GM12878 (cell line): ENCODE measurements at regions not wholly inside any gene's neighbourhood (a gene's known extent, or its start where the extent isn't known, plus 50 kb on each side); places are given as distances from the start of the nearest gene placed in this dataset.

Source experiments
- IKZF2 ChIP-seq, 2 experiments: fragments of 450-650 bp; IDR thresholded peaks; 2 replicates each; pipeline ENCODE4 v1.6.1; 2017; ENCODE audit warnings: mild to moderate bottlenecking in 2 of 2, moderate library complexity in 2 of 2
- SMARCA5 ChIP-seq: fragments of 450-650 bp; IDR thresholded peaks from 2 replicates; pipeline ENCODE4 v1.6.1; 2017; ENCODE audit warnings: mild to moderate bottlenecking
- SMC3 ChIP-seq: IDR thresholded peaks from 2 replicates; pipeline ENCODE4 v1.6.1; 2011; ENCODE audit warnings: low read length, improper control_type of control experiment, borderline replicate concordance
- TAF1 ChIP-seq: IDR thresholded peaks from 2 replicates; pipeline ENCODE4 v1.6.1; 2011; ENCODE audit warnings: mild to moderate bottlenecking, low read depth, low read length, borderline replicate concordance
- TF ChIP-seq, protein P1 (sequence below): IDR thresholded peaks from 2 replicates; pipeline ENCODE4 v1.6.1; 2012; ENCODE audit warnings: mild to moderate bottlenecking, low read depth, low read length

DNA sequence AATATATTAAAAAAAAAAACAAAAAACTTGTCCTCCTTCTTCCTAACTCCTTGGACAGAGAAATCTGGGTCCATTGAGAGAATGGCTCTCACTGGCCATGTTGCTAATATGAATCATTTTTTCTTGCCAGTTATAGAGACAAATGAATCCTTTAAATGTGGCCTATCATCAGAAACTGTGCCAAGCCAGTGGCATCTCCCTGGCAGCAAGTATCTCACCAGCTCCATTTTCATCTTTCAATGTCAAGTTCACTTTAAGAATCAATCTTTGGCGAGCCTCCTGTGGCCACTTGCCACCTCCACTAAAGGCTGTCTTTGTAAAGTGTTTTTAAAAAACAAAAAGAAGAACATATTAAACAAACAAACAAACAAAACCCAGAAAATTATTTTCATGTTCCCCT lies 202.5 kb downstream of the TUSC7 start:
- TF ChIP-seq, protein P1, sequence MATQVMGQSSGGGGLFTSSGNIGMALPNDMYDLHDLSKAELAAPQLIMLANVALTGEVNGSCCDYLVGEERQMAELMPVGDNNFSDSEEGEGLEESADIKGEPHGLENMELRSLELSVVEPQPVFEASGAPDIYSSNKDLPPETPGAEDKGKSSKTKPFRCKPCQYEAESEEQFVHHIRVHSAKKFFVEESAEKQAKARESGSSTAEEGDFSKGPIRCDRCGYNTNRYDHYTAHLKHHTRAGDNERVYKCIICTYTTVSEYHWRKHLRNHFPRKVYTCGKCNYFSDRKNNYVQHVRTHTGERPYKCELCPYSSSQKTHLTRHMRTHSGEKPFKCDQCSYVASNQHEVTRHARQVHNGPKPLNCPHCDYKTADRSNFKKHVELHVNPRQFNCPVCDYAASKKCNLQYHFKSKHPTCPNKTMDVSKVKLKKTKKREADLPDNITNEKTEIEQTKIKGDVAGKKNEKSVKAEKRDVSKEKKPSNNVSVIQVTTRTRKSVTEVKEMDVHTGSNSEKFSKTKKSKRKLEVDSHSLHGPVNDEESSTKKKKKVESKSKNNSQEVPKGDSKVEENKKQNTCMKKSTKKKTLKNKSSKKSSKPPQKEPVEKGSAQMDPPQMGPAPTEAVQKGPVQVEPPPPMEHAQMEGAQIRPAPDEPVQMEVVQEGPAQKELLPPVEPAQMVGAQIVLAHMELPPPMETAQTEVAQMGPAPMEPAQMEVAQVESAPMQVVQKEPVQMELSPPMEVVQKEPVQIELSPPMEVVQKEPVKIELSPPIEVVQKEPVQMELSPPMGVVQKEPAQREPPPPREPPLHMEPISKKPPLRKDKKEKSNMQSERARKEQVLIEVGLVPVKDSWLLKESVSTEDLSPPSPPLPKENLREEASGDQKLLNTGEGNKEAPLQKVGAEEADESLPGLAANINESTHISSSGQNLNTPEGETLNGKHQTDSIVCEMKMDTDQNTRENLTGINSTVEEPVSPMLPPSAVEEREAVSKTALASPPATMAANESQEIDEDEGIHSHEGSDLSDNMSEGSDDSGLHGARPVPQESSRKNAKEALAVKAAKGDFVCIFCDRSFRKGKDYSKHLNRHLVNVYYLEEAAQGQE: no peak
- TF ChIP-seq SMARCA5 (no peak), SMC3 (no peak), IKZF2 (IDR thresholded peaks at IDR 0.05) (no peak), TAF1 (no peak)
